GM19468 (cell line): ENCODE measurements at regions not wholly inside any gene's neighbourhood (a gene's known extent, or its start where the extent isn't known, plus 50 kb on each side); places are given as distances from the start of the nearest gene placed in this dataset.

ENCODE experiments used
- ATAC-seq: cut with Tn5 transposase; IDR thresholded peaks from one replicate; pipeline ENCODE4 v1.9.1; 2021; ENCODE audit warnings: mild to moderate bottlenecking, moderate library complexity, moderate number of reproducible peaks; ENCODE audit not compliant: unreplicated experiment; ENCODE audit errors: extremely low read depth

GRCh38 chr5:160921423-160922285 lies 69.6 kb upstream of the ATP10B start:
- ATAC-seq = no peak

- ATAC-seq = no peak
These were observed 67.6 kb upstream of the ATP10B start for GRCh38 chr5:160919626-160920025.

- no peak for ATAC-seq
These were observed 66.4 kb upstream of the ATP10B start for GRCh38 chr5:160918386-160918785.

- no peak for ATAC-seq
These were observed 54.1 kb upstream of the ATP10B start for GRCh38 chr5:160906090-160906489.

GRCh38 chr5:160905285-160905684 lies 53.3 kb upstream of the ATP10B start:
- no peak for ATAC-seq

GRCh38 chr5:160904591-160904990 lies 52.6 kb upstream of the ATP10B start:
- no peak for ATAC-seq

GRCh38 chr5:160903551-160903950 lies 51.5 kb upstream of the ATP10B start:
- ATAC-seq = no peak

- no peak for ATAC-seq
These were observed 51.1 kb upstream of the ATP10B start for GRCh38 chr5:160903076-160903475.
